RPMI7951 (cell line): ENCODE measurements at regions not wholly inside any gene's neighbourhood (a gene's known extent, or its start where the extent isn't known, plus 50 kb on each side); places are given as distances from the start of the nearest gene placed in this dataset.
"Not testable (repeated sequence)": the region's sequence is repeated elsewhere in the genome, so short reads cannot be mapped to it uniquely, and the experiment has no call there.

Source experiments
- DNase-seq: peaks from one replicate; pipeline ENCODE4 v3.0.0-alpha.2; 2012; ENCODE audit warnings: low read depth

GRCh38 chr2:236769981-236770671 is 200.5 kb downstream of the ACKR3 start:
- DNase-seq, result peak; percentile 99

- DNase-seq, result no peak
Measured at GRCh38 chr2:236772220-236772837, 202.7 kb downstream of the ACKR3 start.

- DNase-seq, result no peak
Measured at GRCh38 chr2:236773206-236773605, 203.6 kb downstream of the ACKR3 start.

GRCh38 chr2:236774171-236774570 is 204.5 kb downstream of the ACKR3 start:
- peak; percentile 90 for DNase-seq

GRCh38 chr2:236775511-236775910 is 205.9 kb downstream of the ACKR3 start:
- no peak for DNase-seq

- no peak for DNase-seq
Measured at GRCh38 chr2:236776206-236776605, 206.6 kb downstream of the ACKR3 start.

GRCh38 chr2:236776695-236777251 is 207.1 kb downstream of the ACKR3 start:
- peak; percentile 94 for DNase-seq

- DNase-seq, result no peak
Measured at GRCh38 chr2:236777408-236777807, 207.8 kb downstream of the ACKR3 start.

GRCh38 chr2:236781933-236782816 is 212.6 kb downstream of the ACKR3 start:
- DNase-seq, result no peak

GRCh38 chr2:236782938-236783337 is 213.3 kb downstream of the ACKR3 start:
- DNase-seq, result no peak

- DNase-seq, result no peak
Measured at GRCh38 chr2:236783417-236784020, 213.9 kb downstream of the ACKR3 start.

- no peak for DNase-seq
Measured at GRCh38 chr2:236785611-236786057, 216.0 kb downstream of the ACKR3 start.

- no peak for DNase-seq
Measured at GRCh38 chr2:236786751-236787150, 217.1 kb downstream of the ACKR3 start.

- not testable (repeated sequence) for DNase-seq
Measured at GRCh38 chr2:236787376-236787775, 217.8 kb downstream of the ACKR3 start.

GRCh38 chr2:236787885-236788284 is 218.3 kb downstream of the ACKR3 start:
- DNase-seq, result no peak

GRCh38 chr2:236790963-236791362 is 221.3 kb downstream of the ACKR3 start:
- DNase-seq, result no peak

- DNase-seq, result no peak
Measured at GRCh38 chr2:236793023-236794011, 223.7 kb downstream of the ACKR3 start.

- no peak for DNase-seq
Measured at GRCh38 chr2:236794176-236794957, 224.7 kb downstream of the ACKR3 start.

- no peak for DNase-seq
Measured at GRCh38 chr2:236795169-236795860, 225.7 kb downstream of the ACKR3 start.
